CD8-positive, alpha-beta memory T cell (primary cell): ENCODE measurements at regions not wholly inside any gene's neighbourhood (a gene's known extent, or its start where the extent isn't known, plus 50 kb on each side); places are given as distances from the start of the nearest gene placed in this dataset.
"Not testable (repeated sequence)": the region's sequence is repeated elsewhere in the genome, so short reads cannot be mapped to it uniquely, and the experiment has no call there.

Experiments
- CTCF ChIA-PET: fragments of 350-600 bp; sonication (Branson Sonifier 250); formaldehyde crosslinking; loops from one replicate; lab custom pipeline; 2021; ENCODE audit warnings: antibody characterized with exemption; lab: Charles Lee
- POLR2A ChIA-PET: fragments of 350-600 bp; sonication (Branson Sonifier 250); formaldehyde crosslinking; loops from one replicate; lab custom pipeline; 2021; ENCODE audit warnings: antibody characterized with exemption; lab: Charles Lee
- DNase-seq, 5 donors: peaks; one replicate each; pipeline versions ENCODE4 v3.0.0 to v3.0.0-alpha.2; 2020 to 2022; ENCODE audit warnings: mixed read lengths in 1 of 5
- H3K27ac ChIP-seq: one replicate; pipeline ENCODE4 v1.7.0; 2013; ENCODE audit warnings: low read depth, mild to moderate bottlenecking, low read length, moderate library complexity
- H3K27me3 ChIP-seq: 2 replicates; pipeline ENCODE4 v1.7.0; 2013; ENCODE audit warnings: low read length, mild to moderate bottlenecking; ENCODE audit not compliant: insufficient read depth, poor library complexity, severe bottlenecking
- H3K36me3 ChIP-seq: 2 replicates; pipeline ENCODE4 v1.7.0; 2013; ENCODE audit warnings: mild to moderate bottlenecking, low read length, moderate library complexity; ENCODE audit not compliant: insufficient read depth
- H3K4me1 ChIP-seq: 2 replicates; pipeline ENCODE4 v1.7.0; 2013; ENCODE audit warnings: mild to moderate bottlenecking, low read length, moderate library complexity; ENCODE audit not compliant: insufficient read depth
- H3K4me3 ChIP-seq: 2 replicates; pipeline ENCODE4 v1.7.0; 2013; ENCODE audit warnings: mild to moderate bottlenecking, low read length
- H3K9me3 ChIP-seq: 2 replicates; pipeline ENCODE4 v1.7.0; 2013; ENCODE audit warnings: mild to moderate bottlenecking, low read length
- H3K27ac Mint-ChIP-seq, 8 donors: one replicate each; pipeline ENCODE4 v1.8.0; 2020 to 2021; ENCODE audit warnings: mixed read lengths in 8 of 8, mild to moderate bottlenecking in 6 of 8, inconsistent platforms in 3 of 8, moderate library complexity in 3 of 8
- H3K27me3 Mint-ChIP-seq, 2 donors: one replicate each; pipeline ENCODE4 v1.8.0; 2020 to 2021; ENCODE audit warnings: mixed read lengths in 2 of 2, mild to moderate bottlenecking in 1 of 2, moderate library complexity in 1 of 2
- H3K36me3 Mint-ChIP-seq, 3 donors: one replicate each; pipeline ENCODE4 v1.8.0; 2020 to 2021; ENCODE audit warnings: mixed read lengths in 3 of 3, inconsistent platforms in 1 of 3, mild to moderate bottlenecking in 1 of 3
- H3K4me1 Mint-ChIP-seq, 3 donors: one replicate each; pipeline ENCODE4 v1.8.0; 2020 to 2021; ENCODE audit warnings: mixed read lengths in 3 of 3, inconsistent platforms in 1 of 3, mild to moderate bottlenecking in 1 of 3
- H3K4me3 Mint-ChIP-seq, 7 donors: one replicate each; pipeline ENCODE4 v1.8.0; 2020 to 2021; ENCODE audit warnings: mixed read lengths in 7 of 7, mild to moderate bottlenecking in 6 of 7, moderate library complexity in 4 of 7, inconsistent platforms in 2 of 7
- H3K9me3 Mint-ChIP-seq, 5 donors: one replicate each; pipeline ENCODE4 v1.8.0; 2020 to 2022; ENCODE audit warnings: mixed read lengths in 5 of 5, mild to moderate bottlenecking in 3 of 5, moderate library complexity in 2 of 5, inconsistent platforms in 1 of 5

GRCh38 chr2:13413989-13414388, 697.3 kb downstream of the TRIB2 start:
- no peak overlapping the region for H3K27ac Mint-ChIP-seq
- no peaks in the 10 kb centered on the region for H3K36me3 Mint-ChIP-seq
- POLR2A ChIA-PET, result no interaction called here
- H3K4me3 ChIP-seq, result no peak overlapping the region
- H3K27ac ChIP-seq, result no peak overlapping the region
- H3K4me1 Mint-ChIP-seq, result no peaks in the 10 kb centered on the region
- DNase-seq, result no peak
- H3K36me3 ChIP-seq, result no peaks in the 10 kb centered on the region
- H3K27me3 ChIP-seq, result no peaks in the 10 kb centered on the region
- H3K9me3 ChIP-seq, result no peaks in the 10 kb centered on the region
- H3K4me1 ChIP-seq, result no peaks in the 10 kb centered on the region
- H3K4me3 Mint-ChIP-seq, result no peak overlapping the region
- no peaks in the 10 kb centered on the region for H3K27me3 Mint-ChIP-seq
- peaks cover 0 to 44% (median 8%) of the 10 kb centered on the region in 5 donors for H3K9me3 Mint-ChIP-seq
- CTCF ChIA-PET, result no interaction called here

- H3K4me3 Mint-ChIP-seq, result no peak overlapping the region
- H3K27ac Mint-ChIP-seq, result no peak overlapping the region
- H3K36me3 ChIP-seq, result no peaks in the 10 kb centered on the region
- no peak for DNase-seq
- no peak overlapping the region for H3K4me3 ChIP-seq
- H3K9me3 ChIP-seq, result no peaks in the 10 kb centered on the region
- no peaks in the 10 kb centered on the region for H3K4me1 ChIP-seq
- H3K36me3 Mint-ChIP-seq, result no peaks in the 10 kb centered on the region
- H3K4me1 Mint-ChIP-seq, result no peaks in the 10 kb centered on the region
- H3K27ac ChIP-seq, result no peak overlapping the region
- ChIA-PET POLR2A (no interaction called here), CTCF (no interaction called here)
- H3K9me3 Mint-ChIP-seq, result peaks cover 0 to 36% (median 8%) of the 10 kb centered on the region in 5 donors
- H3K27me3 ChIP-seq, result no peaks in the 10 kb centered on the region
- H3K27me3 Mint-ChIP-seq, result no peaks in the 10 kb centered on the region
Observed at GRCh38 chr2:13414897-13415296, 698.2 kb downstream of the TRIB2 start.

DNA sequence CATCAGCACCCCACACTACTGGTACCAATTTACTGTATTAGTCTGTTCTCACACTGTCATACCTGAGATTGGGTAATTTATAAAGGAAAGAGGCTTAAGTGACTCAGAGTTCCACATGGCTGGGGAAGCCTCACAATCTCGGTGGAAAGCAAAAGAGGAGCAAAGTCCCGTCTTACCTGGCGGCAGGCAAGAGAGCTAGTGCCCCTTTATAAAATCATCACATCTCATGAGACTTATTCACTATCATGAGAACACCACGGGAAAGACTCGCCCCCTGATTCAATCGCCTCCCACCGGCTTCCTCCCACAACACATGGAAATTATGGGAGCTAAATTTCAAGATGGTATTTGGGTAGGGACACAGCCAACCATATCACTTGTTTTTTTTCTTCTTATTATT, 717.2 kb downstream of the TRIB2 start:
- ChIA-PET CTCF (no interaction called here), POLR2A (no interaction called here)

DNA sequence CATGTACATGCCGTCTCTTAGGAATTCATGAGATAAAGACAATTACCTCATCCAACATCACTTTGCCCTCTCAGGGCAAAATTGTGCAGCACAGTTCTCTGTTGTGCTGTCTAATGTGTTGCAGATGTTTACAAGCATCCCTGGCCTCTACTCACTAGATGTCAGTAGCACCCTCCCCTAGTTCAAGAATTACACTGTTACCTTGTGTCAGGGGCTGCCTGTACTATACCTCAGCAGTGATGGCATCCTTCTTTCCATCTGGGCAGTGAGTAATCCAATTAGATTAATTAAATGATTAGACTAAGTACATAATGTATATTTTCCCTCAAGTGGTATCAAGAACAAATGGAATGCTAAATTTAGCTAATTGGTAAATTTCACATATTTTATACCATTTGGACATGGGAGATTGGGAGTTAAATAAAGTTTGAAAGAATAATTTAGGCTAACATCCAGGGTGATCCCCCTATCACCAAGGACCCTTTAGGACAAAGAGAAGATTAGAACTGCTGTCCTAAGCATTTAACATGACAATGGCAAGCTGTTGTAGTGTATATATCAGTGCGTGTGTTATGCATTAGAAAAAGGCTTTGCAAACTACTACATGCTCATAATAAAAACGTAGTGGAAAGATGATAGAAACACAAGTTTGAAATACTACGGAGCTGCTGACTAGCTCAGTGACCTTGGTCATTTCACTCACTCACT, 727.0 kb downstream of the TRIB2 start:
- H3K27me3 ChIP-seq, H3K36me3 ChIP-seq, H3K4me3 ChIP-seq, H3K4me1 Mint-ChIP-seq, CTCF ChIA-PET, H3K4me1 ChIP-seq, H3K9me3 ChIP-seq, H3K27ac ChIP-seq, DNase-seq, H3K36me3 Mint-ChIP-seq, H3K27me3 Mint-ChIP-seq, H3K4me3 Mint-ChIP-seq, POLR2A ChIA-PET, H3K27ac Mint-ChIP-seq: not testable (repeated sequence)
- peaks cover 0 to 12% (median 2%) of the 10 kb centered on the region in 5 donors for H3K9me3 Mint-ChIP-seq

More for the DNA sequence above, 717.2 kb downstream of the TRIB2 start:
- H3K36me3 Mint-ChIP-seq, result no peaks in the 10 kb centered on the region
- Histone ChIP-seq H3K36me3 (no peaks in the 10 kb centered on the region), H3K27ac (no peak overlapping the region), H3K27me3 (no peaks in the 10 kb centered on the region), H3K9me3 (no peaks in the 10 kb centered on the region), H3K4me1 (no peaks in the 10 kb centered on the region), H3K4me3 (no peak overlapping the region)
- no peaks in the 10 kb centered on the region for H3K4me1 Mint-ChIP-seq
- no peaks in the 10 kb centered on the region for H3K27me3 Mint-ChIP-seq
- DNase-seq, result no peak
- H3K27ac Mint-ChIP-seq, result no peak overlapping the region
- H3K4me3 Mint-ChIP-seq, result no peak overlapping the region
- peaks cover 0 to 14% (median 6%) of the 10 kb centered on the region in 5 donors for H3K9me3 Mint-ChIP-seq

DNA sequence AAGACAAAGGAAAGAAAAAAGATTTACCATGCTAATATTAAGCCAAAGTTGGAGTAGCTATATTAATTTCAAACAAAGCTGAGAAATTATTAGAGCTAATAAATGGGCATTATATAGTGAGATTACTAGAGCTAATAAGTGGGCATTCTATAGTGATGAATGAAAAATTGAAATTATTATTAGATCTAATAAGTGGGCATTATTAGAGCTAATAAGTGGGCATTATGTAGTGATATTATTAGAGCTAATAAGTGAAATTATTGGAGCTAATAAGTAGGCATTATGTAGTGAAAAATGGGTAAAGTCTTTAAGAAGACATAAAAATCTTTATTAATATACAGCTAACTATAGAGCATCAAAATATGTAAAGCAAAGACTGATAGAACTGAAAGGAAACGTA, 745.7 kb downstream of the TRIB2 start:
- H3K27ac Mint-ChIP-seq, result no peak overlapping the region
- Histone ChIP-seq H3K27me3 (no peaks in the 10 kb centered on the region), H3K4me3 (no peak overlapping the region), H3K27ac (no peak overlapping the region), H3K9me3 (no peaks in the 10 kb centered on the region), H3K36me3 (no peaks in the 10 kb centered on the region), H3K4me1 (no peaks in the 10 kb centered on the region)
- H3K4me1 Mint-ChIP-seq, result no peaks in the 10 kb centered on the region
- ChIA-PET CTCF (no interaction called here), POLR2A (no interaction called here)
- no peak overlapping the region for H3K4me3 Mint-ChIP-seq
- no peak for DNase-seq
- H3K27me3 Mint-ChIP-seq, result no peaks in the 10 kb centered on the region
- no peaks in the 10 kb centered on the region for H3K36me3 Mint-ChIP-seq
- H3K9me3 Mint-ChIP-seq, result peaks cover 0 to 12% (median 5%) of the 10 kb centered on the region in 5 donors

- H3K4me3 ChIP-seq, result no peak overlapping the region
Observed at GRCh38 chr2:13466076-13466475, 749.3 kb downstream of the TRIB2 start.

GRCh38 chr2:13474538-13474937, 757.8 kb downstream of the TRIB2 start:
- ChIA-PET CTCF (no interaction called here), POLR2A (no interaction called here)
- Mint-ChIP-seq H3K4me1 (no peaks in the 10 kb centered on the region), H3K27ac (no peak overlapping the region), H3K27me3 (no peaks in the 10 kb centered on the region), H3K36me3 (no peaks in the 10 kb centered on the region), H3K4me3 (no peak overlapping the region), H3K9me3 (peaks cover 1 to 7% (median 3%) of the 10 kb centered on the region in 5 donors)
- Histone ChIP-seq H3K27ac (no peak overlapping the region), H3K27me3 (no peaks in the 10 kb centered on the region), H3K36me3 (no peaks in the 10 kb centered on the region), H3K9me3 (no peaks in the 10 kb centered on the region), H3K4me3 (no peak overlapping the region), H3K4me1 (no peaks in the 10 kb centered on the region)
- no peak for DNase-seq

More at GRCh38 chr2:13466076-13466475, 749.3 kb downstream of the TRIB2 start:
- no peaks in the 10 kb centered on the region for H3K36me3 Mint-ChIP-seq
- H3K27me3 ChIP-seq, result no peaks in the 10 kb centered on the region
- H3K27ac Mint-ChIP-seq, result no peak overlapping the region
- H3K9me3 Mint-ChIP-seq, result peaks cover 0 to 10% (median under 1%) of the 10 kb centered on the region in 5 donors
- POLR2A ChIA-PET, result no interaction called here
- no peaks in the 10 kb centered on the region for H3K36me3 ChIP-seq
- no peaks in the 10 kb centered on the region for H3K4me1 Mint-ChIP-seq
- H3K27ac ChIP-seq, result no peak overlapping the region
- H3K9me3 ChIP-seq, result no peaks in the 10 kb centered on the region
- no peak for DNase-seq
- CTCF ChIA-PET, result no interaction called here
- H3K27me3 Mint-ChIP-seq, result no peaks in the 10 kb centered on the region
- H3K4me1 ChIP-seq, result no peaks in the 10 kb centered on the region
- H3K4me3 Mint-ChIP-seq, result no peak overlapping the region

GRCh38 chr2:13480057-13480456, 763.3 kb downstream of the TRIB2 start:
- Mint-ChIP-seq H3K36me3 (no peaks in the 10 kb centered on the region), H3K4me1 (no peaks in the 10 kb centered on the region), H3K27ac (no peak overlapping the region), H3K27me3 (no peaks in the 10 kb centered on the region), H3K4me3 (no peak overlapping the region), H3K9me3 (peaks cover 0 to 9% (median 3%) of the 10 kb centered on the region in 5 donors)
- Histone ChIP-seq H3K4me1 (no peaks in the 10 kb centered on the region), H3K27ac (no peak overlapping the region), H3K36me3 (no peaks in the 10 kb centered on the region), H3K9me3 (no peaks in the 10 kb centered on the region), H3K4me3 (no peak overlapping the region), H3K27me3 (no peaks in the 10 kb centered on the region)
- ChIA-PET CTCF (no interaction called here), POLR2A (no interaction called here)
- DNase-seq, result no peak
